Right lobe of liver (tissue), 4 donors: ENCODE measurements at regions not wholly inside any gene's neighbourhood (a gene's known extent, or its start where the extent isn't known, plus 50 kb on each side); places are given as distances from the start of the nearest gene placed in this dataset.
A peak's percentile ranks its signal among the peaks of the same experiment; 100 is the strongest.

Experiments used
- POLR2A ChIP-seq: fragments of 450-650 bp; IDR thresholded peaks from one replicate; pipeline ENCODE4 v1.6.1; 2017; ENCODE audit warnings: antibody characterized with exemption, mild to moderate bottlenecking
- TF ChIP-seq, protein P1 (sequence below), 4 donors: fragments of 200-600 bp in 3 of 4; fragments of 450-650 bp in 1 of 4; IDR thresholded peaks; one replicate each; pipeline versions ENCODE4 v1.5.1 to v1.8.0; 2016 to 2022; ENCODE audit warnings: antibody characterized with exemption in 4 of 4, mild to moderate bottlenecking in 2 of 4
- donor health status: DM: no; HTN: no; CAD: no.
- donor health status: DM: no; HTN: no; CAD: no.
- donor health status: DM: no; HTN: yes; CAD: no.

DNA sequence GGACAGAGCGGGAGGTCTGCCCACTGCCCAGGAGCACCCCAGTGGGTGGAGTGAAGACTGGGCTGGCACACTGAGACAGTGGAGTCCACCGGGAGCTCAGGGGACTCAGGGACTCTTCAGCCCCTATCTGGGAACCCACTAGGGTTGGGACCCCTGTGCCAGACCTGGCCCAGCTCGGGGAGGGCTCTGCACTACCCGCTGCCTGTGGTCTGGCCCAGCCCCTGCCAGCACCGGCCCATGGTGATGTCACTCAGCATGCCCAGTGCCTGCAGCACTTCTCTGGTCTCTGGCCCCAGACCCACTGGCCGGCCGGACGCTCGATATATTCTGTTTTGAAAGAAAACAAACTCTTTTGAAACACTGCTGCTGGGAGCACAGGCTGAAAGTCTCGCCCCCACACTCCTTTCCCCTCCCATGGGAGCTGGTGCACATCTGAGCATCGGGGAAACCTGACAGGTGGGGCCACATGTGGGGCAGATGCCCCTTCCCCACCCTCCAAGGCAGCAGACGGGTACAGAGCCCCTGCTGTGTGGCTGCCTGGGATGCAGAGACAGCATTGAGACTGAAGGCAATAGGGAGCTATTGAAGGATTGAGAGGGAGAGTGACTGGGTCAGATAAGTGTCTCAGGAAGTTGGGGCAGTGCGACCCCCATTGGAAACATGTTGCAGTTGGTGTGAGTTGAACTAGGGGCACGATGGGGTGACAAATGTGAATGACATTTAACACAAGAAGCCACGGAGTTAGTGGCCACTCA, 62.9 kb downstream of the MYEOV start:
- TF ChIP-seq, protein P1, sequence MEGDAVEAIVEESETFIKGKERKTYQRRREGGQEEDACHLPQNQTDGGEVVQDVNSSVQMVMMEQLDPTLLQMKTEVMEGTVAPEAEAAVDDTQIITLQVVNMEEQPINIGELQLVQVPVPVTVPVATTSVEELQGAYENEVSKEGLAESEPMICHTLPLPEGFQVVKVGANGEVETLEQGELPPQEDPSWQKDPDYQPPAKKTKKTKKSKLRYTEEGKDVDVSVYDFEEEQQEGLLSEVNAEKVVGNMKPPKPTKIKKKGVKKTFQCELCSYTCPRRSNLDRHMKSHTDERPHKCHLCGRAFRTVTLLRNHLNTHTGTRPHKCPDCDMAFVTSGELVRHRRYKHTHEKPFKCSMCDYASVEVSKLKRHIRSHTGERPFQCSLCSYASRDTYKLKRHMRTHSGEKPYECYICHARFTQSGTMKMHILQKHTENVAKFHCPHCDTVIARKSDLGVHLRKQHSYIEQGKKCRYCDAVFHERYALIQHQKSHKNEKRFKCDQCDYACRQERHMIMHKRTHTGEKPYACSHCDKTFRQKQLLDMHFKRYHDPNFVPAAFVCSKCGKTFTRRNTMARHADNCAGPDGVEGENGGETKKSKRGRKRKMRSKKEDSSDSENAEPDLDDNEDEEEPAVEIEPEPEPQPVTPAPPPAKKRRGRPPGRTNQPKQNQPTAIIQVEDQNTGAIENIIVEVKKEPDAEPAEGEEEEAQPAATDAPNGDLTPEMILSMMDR (IDR thresholded peaks at IDR 0.05) = no peak
- TF ChIP-seq POLR2A = peak; percentile 89
